ENCODE measurements at regions not wholly inside any gene's neighbourhood (a gene's known extent, or its start where the extent isn't known, plus 50 kb on each side); places are given as distances from the start of the nearest gene placed in this dataset.

DNA sequence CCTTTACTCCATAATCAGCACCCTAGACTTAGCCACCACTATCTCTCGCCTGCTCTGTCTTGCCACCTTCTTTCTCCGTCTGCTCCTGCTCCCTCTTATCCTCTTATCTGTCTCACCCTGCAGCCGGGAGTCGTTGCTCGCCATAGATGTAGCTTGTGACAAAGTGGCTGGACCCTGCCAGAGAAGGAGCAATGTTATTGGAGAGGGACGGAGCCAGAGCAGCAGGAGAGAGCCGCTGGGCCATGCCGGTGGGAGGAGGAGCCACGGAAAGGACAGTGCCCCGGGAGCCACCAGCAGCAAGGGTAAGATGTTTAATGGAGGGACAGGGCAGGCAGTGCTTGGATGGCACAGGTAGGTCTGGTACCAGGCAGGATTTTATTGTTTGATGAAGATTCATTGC, 137.3 kb downstream of the SEC61B start:
- intact Hi-C loops (cut with DNase I): loop anchor here in 1 of 2 donors (2.0 kb wide), 1 partner anchor 91 kb away; no protein-coding TSS in a partner anchor
- peak; percentile 20 to 21 for ATAC-seq
- DNase-seq: no peak

DNA sequence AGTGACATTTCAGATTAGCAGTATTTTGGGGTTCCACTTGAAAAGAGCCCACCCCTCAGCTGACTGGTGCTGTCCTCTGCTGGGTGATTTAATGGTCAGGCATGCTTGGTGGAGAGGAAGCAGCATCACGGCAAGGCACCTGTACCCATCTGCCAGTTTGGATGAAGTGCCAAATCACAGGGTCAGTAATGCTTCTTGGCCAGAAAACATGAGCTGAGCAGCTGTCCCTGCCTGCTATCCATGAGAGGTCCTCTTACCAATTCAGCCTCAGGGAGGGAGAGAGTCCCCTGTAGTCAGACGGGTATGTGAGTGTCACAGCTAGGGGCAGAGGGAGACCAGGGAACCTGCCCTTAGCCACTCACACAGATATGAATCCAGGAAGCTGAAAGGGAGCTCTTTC, 137.9 kb downstream of the SEC61B start:
- ATAC-seq: no peak
- no peak for DNase-seq
- intact Hi-C loops (cut with DNase I): no loop called here

DNA sequence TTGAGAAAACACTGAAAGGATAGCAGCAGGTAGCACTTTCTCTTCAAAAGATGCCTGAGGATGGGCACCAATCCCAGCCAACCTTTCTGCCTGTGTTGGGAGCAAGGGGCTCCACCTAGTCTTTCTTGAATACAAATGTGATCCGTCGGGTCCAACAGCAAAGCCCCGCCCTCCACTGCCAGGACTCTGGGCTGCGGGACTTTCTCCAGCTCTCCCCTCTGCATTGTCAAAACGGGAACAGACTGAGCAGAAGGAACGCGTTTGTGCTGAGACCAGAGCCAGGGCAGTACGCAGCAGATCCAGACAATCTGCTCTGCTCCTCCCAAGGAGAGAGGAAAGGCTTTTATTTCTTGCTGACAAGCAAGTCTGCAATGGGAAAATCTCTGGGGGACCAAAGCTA, 139.7 kb downstream of the SEC61B start:
- ATAC-seq: no peak
- DNase-seq: no peak
- intact Hi-C loops (cut with DNase I): no loop called here

DNA sequence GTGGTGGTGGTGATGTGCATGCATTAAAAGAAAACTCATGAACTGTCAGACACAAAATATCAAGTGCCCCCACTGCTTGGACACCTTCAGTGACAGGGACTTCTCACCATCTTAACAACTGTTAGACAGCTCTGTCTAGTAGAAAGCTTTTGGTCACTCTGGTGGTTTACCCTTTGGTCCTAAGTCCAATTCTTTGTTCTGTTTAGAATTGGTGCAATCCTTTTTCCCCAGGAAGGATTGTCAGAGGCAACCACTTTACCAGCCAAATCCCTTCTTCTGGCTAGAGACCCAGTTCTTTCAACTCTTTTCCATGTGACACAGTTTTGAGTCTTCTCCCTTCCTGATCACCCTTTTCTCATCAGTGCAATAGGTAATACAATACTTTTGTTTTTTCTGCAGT, 140.2 kb downstream of the SEC61B start:
- intact Hi-C loops (cut with DNase I): no loop called here
- ATAC-seq (no peak), DNase-seq (no peak)

DNA sequence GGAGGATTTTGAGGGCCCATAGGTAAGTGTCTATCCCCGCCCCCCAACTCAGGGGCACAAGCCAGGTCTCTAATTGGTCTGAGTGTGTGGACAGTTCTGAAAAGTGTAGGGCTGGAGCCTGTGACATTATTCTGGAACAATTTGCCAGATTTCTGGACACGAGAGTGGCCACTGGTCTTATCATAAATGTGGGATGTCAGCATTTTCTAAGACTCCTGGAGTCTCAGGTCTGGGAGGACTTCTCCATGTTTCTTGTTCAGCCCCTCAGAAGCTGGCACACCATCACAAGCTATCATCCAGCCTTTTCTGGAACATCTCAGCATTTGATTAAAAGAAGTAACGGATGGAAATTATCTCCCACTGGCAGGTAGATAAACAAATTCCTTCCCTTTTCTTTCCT, 141.4 kb downstream of the SEC61B start:
- no peak for ATAC-seq
- DNase-seq: no peak
- intact Hi-C loops (cut with DNase I): no loop called here

DNA sequence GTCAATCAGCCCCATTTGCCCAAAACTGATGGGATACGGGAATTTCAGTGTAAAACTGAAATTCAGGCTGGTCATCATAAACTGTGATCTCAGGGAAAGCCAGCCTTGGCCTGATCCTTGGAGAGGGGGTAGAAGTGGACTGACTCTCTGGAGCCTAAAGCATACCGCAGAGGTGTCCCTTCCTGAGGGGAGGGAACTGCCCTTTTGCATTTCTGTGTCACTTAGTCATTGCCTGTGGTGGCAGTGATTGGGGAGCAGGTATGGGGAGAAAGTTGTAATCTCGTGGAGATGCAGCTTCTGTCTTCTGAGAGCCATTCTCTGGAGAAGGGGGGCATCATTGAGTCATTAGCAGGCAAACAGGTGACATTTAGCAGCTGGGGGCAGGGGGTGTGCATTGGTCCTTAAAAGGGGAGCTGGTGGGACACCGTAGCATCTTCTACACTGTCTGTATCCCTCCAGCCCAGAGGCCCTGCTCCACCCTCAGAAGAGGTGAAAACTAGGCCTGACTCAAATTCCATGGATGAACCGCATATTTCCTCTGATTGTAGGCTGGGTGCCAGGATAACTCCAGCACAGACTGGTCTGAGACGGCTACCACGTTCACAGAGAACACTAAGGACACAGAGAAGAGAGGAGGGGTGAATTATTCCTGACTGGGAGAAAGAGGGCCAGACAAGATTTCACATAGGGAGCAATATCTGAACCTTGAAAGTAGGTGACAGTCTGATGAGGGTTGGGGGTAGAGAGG, 143.3 kb downstream of the SEC61B start:
- DNase-seq (no peak), ATAC-seq (no peak)
- intact Hi-C loops (cut with DNase I): no loop called here

DNA sequence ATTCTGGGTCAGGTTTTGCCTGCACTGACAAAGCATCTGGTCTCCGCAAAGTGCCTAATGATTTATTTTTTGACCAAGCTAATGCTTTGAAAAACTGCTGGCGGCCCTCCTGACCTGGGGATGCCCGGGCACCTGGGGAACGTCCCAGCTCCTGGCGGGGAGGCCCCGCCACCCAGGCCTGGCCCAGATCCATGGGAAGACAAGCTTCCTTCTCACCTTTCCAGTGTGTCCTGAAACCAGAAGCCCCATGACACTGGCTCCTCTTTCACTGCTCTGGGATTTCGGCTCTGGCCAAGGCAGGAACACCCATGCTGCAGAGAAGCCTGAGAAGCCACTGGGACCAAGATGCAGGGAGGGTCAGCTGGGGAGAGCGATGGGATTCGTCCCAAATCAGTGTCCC, 144.1 kb downstream of the SEC61B start:
- DNase-seq (no peak), ATAC-seq (no peak)
- intact Hi-C loops (cut with DNase I): no loop called here

DNA sequence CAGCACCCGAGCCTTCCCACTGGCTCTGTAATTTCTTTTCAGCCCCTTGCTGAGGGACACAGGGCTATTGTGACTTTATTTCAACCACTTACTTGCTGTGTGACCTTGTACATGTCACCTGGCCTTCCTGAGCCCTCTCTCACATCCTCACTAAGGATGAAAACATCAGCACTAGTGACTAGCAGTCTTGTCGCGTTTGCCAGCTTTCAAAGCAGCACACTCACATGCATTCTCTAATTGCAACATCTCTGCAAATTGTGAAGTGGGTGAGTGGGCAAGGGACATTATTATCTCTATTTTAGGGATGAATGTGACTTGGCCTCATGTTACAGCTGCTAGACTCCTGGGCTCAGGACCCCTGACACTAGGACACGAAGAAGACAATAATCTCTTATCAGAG, 144.5 kb downstream of the SEC61B start:
- intact Hi-C loops (cut with DNase I): no loop called here
- DNase-seq (no peak), ATAC-seq (no peak)

DNA sequence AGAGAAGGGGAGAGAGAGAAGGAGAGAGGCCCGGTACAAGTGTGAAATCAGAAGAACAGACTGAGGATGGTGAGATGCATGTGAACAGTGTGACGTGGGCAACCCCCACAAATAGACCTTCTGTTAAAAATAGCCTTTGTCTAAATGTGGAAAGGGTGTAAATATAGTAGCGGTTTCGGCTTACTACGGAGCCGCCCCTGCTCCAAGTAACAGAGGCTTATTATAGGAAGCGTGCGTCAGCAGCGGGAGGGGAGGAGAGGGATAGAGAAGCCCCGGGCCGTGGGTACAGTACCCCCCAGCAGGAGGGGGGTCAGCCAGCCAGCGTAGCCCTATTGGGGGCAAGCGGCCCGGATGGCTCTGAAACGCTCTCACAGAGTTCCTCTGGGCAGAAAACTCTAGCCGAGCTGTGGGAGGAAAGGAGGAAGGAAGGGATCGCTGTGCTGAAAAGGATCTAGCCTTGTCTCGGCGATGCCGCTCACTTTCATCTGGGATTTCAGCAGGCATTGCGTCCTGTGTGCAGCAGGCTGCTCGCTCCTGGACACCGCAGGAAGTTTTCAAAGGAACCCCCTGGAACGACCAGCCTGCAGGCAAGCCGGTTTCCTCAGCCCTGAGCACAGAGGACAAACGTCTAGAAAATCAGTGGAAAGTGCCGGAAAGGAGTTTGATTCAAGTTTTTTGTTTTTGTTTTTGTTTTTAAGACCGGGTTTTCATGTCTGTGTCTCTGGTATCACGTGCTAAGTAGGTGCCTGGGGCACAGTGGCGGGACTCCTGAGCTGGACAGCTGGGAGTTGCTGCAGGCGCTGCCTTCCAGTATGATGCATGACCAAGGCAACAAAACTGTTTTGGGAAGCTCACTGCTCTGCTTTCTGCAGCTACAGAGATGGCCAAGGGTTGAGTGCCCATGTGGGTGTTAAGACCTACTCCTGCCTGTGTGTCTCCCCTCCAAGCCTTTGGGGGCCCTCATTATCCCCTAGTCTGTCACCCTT, 146.6 kb downstream of the SEC61B start:
- ATAC-seq (peak; percentile 92 to 96), DNase-seq (peak; percentile 76)
- intact Hi-C loops (cut with DNase I): no loop called here

DNA sequence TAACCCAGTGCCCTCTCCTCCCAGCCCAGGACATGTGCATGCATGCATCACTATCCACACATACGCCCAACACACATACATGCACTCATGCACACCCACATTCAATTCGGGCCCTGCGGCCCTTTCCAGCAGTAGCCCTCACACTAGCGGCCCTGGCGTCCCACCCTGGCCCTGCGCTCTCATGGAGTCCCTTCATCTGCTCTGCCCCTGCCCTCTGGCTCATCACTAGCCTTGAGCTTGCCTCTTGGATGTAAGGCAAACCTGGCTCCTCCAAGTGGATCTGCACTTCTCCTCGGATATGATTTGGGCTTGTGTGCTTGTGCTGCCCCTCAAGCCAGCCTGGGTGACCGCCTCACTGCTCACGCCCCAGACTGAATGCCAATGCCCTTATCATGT, 147.2 kb downstream of the SEC61B start:
- no peak for DNase-seq
- no peak for ATAC-seq
- intact Hi-C loops (cut with DNase I): no loop called here

DNA sequence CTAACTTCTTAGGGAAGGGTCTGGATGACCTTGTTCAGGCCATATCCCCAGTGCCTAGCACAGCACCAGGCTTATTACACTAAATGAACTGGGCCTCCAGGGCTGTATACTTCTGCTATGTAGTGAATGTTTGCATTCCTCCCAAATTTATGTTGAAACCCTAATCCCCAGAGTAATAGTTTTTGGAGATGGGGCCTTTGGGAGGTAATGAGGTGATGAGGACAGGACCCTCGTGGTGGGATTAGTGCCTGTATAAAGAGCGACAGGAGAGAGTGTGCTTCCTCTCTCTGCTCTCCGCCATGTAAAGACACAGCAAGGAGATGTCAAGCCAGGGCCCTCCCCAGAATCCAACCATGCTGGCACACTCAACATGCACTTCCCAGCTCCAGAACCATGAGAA, 148.3 kb downstream of the SEC61B start:
- ATAC-seq: no peak
- intact Hi-C loops (cut with DNase I): no loop called here

DNA sequence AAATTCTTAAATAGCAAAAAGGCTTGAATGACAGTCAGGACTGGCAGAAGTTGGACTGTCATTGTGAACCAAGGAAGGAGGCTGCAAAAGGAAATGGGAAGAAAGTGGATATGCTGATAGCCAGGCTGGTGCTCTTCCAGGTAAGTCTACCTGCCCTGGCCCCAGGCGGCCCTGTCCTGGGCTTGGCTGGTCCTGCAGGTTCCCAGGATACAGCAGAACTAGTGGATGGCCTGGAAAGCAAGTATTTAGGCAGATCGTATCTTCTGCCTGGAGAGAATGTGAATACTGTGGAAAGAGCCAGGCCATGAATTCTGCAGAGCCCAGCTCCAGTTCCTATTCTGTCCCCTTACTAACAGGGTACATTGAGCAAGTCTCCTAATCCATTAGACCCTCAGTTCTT, 149.3 kb downstream of the SEC61B start:
- intact Hi-C loops (cut with DNase I): no loop called here
- DNase-seq (no peak), ATAC-seq (no peak)

More for the DNA sequence above, 148.3 kb downstream of the SEC61B start:
- no peak for DNase-seq

DNA sequence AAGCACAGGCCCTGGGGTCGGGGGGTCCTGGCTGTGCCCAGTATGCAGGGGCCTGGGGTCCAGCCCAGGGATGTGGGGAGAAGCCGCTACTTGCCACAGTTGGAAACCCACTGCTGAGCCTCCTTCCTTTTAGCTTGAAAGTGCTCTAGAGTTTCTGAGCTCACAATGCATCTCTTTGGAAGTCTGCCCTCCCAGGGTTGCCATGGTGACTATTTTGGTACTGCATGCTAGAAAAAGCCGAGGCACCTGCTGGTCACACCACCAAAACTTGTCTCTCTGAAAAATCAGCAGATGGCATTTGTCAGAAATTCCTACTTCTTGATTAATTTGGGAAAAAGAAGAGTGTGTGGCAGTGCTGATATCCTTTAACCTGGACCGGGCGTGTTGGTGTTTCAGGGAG, 151.8 kb downstream of the SEC61B start:
- ATAC-seq (no peak), DNase-seq (no peak)
- intact Hi-C loops (cut with DNase I): no loop called here

DNA sequence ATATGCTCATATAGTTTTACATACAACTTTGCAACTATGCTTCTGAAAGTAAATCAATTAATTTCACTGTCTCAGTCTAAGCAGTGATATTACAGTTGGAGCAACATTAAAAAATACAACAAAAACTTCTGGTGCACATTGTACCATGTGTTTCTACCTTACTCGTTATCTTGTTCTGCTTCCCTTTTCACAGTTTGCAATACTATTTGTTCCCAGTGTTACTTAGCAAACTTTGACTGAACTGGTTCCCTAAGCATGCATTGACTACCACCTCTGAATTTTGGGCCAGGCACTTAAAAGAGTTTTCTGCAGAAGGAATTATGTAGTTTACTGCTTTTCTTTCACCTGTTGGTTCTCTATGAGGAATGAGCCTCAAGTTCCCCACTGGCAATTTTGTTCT, 152.7 kb downstream of the SEC61B start:
- ATAC-seq: no peak
- no peak for DNase-seq
- intact Hi-C loops (cut with DNase I): no loop called here

DNA sequence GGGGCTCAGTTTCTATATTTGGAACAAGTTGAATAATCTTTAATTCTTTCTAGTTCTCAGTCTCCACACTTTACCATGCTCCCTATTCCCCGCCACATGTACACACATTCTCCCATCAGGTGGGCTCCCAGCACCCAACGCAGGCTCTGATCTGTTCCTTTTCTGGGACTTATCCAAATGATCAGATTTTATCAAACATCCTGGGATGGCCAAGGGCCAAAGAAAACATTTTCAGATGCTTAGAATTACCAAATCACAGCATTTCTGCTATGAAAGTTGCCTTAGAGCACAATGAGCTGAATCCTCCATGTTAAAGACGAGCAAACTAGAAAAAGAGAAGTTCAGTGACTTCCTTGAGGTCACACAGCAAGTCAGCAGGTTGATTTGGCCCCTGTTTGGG, 153.4 kb downstream of the SEC61B start:
- no peak for ATAC-seq
- DNase-seq: no peak
- intact Hi-C loops (cut with DNase I): no loop called here

DNA sequence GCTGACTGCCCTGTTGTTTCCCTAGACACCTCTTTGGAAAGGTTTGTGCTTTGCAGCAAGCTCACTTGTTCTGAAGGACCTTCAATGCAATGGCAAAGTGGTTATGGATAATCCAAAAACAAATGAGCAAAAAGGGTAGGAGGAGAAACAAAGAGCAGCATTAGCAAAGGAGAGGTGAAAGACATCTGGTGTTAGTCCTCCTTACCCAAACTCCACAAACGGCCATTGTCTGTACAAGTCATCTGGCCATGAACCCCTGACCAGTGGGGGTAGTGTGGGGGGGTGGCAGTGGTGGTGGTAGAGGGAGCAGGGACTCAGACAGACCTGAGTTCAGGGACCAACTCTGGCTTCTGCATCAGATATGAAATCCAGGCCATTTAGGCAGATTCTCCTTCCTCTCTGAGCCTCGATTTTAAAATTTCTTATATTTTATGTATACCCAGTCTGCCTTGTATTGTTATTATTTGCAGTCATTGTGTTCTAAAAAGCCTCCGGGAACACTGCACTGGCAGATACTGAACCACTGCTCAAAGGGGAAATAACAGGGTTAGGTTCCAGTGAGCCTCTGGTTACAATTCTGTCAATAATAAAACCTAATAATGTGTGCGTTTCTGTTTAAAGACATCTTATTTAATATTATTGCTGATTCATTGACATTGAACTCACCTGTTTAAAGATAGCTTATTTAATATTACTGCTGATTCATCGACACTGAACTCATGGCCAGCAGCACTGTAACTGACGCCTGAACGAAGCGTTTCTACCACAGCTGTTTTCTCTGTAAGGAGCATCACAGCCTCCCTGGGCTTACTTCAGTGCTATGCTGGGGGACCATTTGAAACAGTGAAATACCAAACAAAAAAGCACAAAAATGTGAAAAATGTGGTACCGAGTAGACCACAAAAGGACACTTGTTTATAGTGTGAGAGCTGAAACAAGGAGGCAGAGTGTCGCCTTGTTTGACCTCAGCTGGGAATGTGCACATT, 156.0 kb downstream of the SEC61B start:
- ATAC-seq: no peak
- intact Hi-C loops (cut with DNase I): no loop called here
- no peak for DNase-seq

DNA sequence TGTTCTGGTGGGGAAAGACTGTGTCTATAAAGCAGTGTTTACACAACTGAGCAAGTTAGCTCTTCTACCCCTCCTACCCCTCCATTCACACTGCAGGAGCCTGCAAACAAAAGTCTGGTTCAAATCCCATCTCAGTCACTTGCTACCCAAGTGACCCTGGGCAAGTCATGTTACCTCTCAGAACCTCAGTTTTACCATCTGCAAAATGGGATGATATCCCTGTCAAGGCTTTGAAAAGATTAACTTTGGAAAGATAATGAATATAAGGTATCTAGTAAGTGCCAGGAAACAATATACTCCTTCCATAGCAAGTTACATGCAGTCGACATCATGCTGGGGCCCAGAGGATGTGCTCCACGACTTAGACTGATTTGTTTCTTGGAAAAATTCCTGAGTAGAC, 161.5 kb downstream of the SEC61B start:
- DNase-seq (no peak), ATAC-seq (no peak)
- intact Hi-C loops (cut with DNase I): no loop called here

DNA sequence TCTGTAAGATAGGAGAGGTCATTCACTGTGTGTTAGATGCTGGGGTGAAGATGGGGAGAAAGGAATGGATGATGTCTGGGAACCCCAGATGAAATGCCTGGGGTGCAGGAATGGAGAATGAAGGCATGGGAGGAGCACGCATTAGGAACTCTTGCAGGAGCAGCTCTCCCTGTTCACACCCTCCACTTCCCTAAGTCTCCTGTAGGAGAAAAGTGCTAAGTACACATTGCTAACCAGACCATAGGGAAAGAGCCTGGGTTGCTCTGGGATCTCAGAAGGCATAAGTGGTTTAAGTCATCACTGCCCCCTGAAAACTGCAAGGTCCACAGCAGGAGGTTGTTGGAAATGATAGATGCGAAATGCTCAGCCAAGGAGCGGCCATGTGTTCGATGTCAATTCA, 163.1 kb downstream of the SEC61B start:
- intact Hi-C loops (cut with DNase I): no loop called here
- DNase-seq (no peak), ATAC-seq (no peak)

DNA sequence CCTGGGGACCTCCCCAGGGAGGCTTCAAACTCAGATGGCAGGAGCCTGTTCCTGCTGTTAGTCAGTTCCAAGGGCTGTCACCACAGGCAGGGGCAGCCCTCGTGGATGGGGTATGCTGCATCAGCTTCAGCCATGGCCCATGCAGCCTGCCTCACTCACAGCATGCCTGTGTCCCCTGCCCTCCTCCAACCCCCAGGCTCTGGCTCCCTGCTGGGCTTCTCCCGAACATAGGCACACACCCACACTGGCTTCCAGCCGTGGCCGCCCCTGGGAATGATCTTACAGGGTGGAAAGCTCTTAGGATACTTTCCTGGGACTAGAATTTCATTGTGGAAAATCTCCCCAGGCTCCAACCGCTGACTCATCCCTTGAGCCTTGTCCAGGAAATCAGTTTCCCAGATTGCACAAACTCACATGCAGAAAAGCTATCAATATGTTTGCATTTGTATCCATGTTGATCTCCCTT, 163.8 kb downstream of the SEC61B start:
- intact Hi-C loops (cut with DNase I): no loop called here
- ATAC-seq (peak in 1 of 2 donors; percentile 56), DNase-seq (no peak)
